Endothelial cell of umbilical vein (primary cell): ENCODE measurements at regions not wholly inside any gene's neighbourhood (a gene's known extent, or its start where the extent isn't known, plus 50 kb on each side); places are given as distances from the start of the nearest gene placed in this dataset.

Source experiments
- CTCF ChIP-seq, 2 donors: IDR thresholded peaks; 1 replicate in 1 of 2; 2 replicates in 1 of 2; pipeline ENCODE4 v1.5.1; 2011; ENCODE audit warnings: low read length in 2 of 2, mild to moderate bottlenecking in 2 of 2, moderate library complexity in 2 of 2, control low read depth in 1 of 2, inconsistent platforms in 1 of 2, low read depth in 1 of 2; ENCODE audit not compliant: insufficient read depth in 1 of 2; ENCODE audit errors: extremely low read depth in 1 of 2
- POLR2A ChIP-seq: IDR thresholded peaks from 2 replicates; pipeline ENCODE4 v1.6.1; 2012; ENCODE audit warnings: low read depth, mild to moderate bottlenecking, control low read depth, low read length
- POLR2AphosphoS5 ChIP-seq: IDR thresholded peaks from 2 replicates; pipeline ENCODE4 v1.6.1; 2012; ENCODE audit warnings: low read depth, mild to moderate bottlenecking, control low read depth, low read length, moderate library complexity; ENCODE audit not compliant: insufficient read depth

GRCh38 chr9:90088856-90089255 lies 484.0 kb downstream of the GADD45G start:
- TF ChIP-seq POLR2A (no peak), CTCF (IDR thresholded peaks at IDR 0.05; ENCODE audit: extremely low read depth in 1 of 2, insufficient read depth in 1 of 2, low read depth in 1 of 2, low read length in 2 of 2) (no peak), POLR2AphosphoS5 (no peak)
